ENCODE measurements at regions not wholly inside any gene's neighbourhood (a gene's known extent, or its start where the extent isn't known, plus 50 kb on each side); places are given as distances from the start of the nearest gene placed in this dataset.

GRCh38 chr22:47299211-47299862, 536.9 kb downstream of the TBC1D22A start:
- no peaks in the 10 kb centered on the region for H3K36me3 Mint-ChIP-seq
- 86% methylated on average over 14 of the region's 18 CpGs for WGBS (ENCODE audit: insufficient coverage)
- Histone ChIP-seq H3K4me1 (ENCODE audit: control insufficient read depth in 1 of 2, extremely low read depth in 1 of 2, insufficient read depth in 2 of 2, low read length in 2 of 2) (no peaks in the 10 kb centered on the region), H3K27ac (ENCODE audit: low read length) (no peak overlapping the region), H3K36me3 (ENCODE audit: control insufficient read depth in 2 of 2, extremely low read depth in 1 of 2, insufficient read depth in 1 of 2, low read length in 1 of 2) (no peaks in the 10 kb centered on the region), H3K9me3 (no peaks in the 10 kb centered on the region), H3K4me3 (ENCODE audit: control insufficient read depth in 1 of 2, extremely low read depth in 1 of 2, low read length in 1 of 2) (no peak overlapping the region), H3K27me3 (replicated peaks in 1 of 2; ENCODE audit: control insufficient read depth in 2 of 2, extremely low read depth in 1 of 2, insufficient read depth in 2 of 2, low read length in 1 of 2) (peaks cover 0 to 15% of the 10 kb centered on the region in 2 experiments)
- CTCF ChIA-PET: no interaction called here
- no peaks in the 10 kb centered on the region for H3K9me3 Mint-ChIP-seq
- POLR2A ChIA-PET: no interaction called here
- H3K27me3 Mint-ChIP-seq: peaks cover 8 to 15% of the 10 kb centered on the region in 2 donors
- DNase-seq: no peak
- H3K4me1 Mint-ChIP-seq: no peaks in the 10 kb centered on the region
- no peak for ATAC-seq (replicated peaks in 1 of 4)
- no peak overlapping the region for H3K27ac Mint-ChIP-seq
- no peak overlapping the region for H3K4me3 Mint-ChIP-seq

DNA sequence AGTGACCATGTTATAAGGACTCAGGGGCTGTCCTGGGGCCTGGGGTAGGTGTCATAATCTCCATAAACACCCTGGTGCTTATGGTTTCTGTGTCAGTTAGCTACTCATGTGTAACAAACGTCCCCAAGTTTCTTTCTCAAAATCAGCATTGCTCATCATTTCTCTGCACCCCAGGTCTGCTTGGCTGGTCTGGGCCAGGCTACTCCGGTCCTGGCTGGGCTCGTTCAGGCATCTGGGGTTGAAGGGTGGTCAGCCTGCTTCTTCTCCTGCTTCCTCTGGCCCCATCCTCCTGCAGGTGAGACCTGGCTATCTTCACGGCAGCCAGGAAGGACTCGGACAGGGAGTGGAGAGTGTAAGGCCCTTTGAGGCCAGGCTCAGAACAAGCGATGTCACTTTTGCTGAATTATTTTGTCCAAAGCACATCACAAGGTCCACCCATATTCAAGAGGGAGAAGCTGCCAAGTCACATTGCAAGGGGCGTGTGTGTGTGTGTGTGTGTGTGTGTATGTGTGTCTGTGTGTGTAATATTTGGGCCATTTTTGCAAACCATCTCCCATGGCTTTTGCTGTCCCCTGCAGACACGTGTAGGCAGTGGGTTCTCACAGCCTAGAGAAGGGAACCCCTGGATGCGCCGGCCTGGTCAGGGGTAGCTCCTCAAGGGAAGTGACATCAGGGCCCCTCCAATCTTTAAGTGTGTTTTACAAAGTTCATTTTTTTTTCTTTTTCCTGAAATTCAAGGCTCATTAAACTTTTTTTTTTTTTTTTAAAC, 535.8 kb downstream of the TBC1D22A start:
- Mint-ChIP-seq H3K27ac (no peak overlapping the region), H3K4me1 (no peaks in the 10 kb centered on the region), H3K4me3 (no peak overlapping the region), H3K27me3 (peaks cover 12 to 15% of the 10 kb centered on the region in 2 donors), H3K36me3 (no peaks in the 10 kb centered on the region), H3K9me3 (no peaks in the 10 kb centered on the region)
- Histone ChIP-seq H3K4me3 (ENCODE audit: control insufficient read depth in 1 of 2, extremely low read depth in 1 of 2, low read length in 1 of 2) (no peak overlapping the region), H3K27ac (ENCODE audit: low read length) (no peak overlapping the region), H3K4me1 (ENCODE audit: control insufficient read depth in 1 of 2, extremely low read depth in 1 of 2, insufficient read depth in 2 of 2, low read length in 2 of 2) (no peaks in the 10 kb centered on the region), H3K9me3 (no peaks in the 10 kb centered on the region), H3K36me3 (ENCODE audit: control insufficient read depth in 2 of 2, extremely low read depth in 1 of 2, insufficient read depth in 1 of 2, low read length in 1 of 2) (no peaks in the 10 kb centered on the region), H3K27me3 (replicated peaks in 1 of 2; ENCODE audit: control insufficient read depth in 2 of 2, extremely low read depth in 1 of 2, insufficient read depth in 2 of 2, low read length in 1 of 2) (peaks cover 0 to 16% of the 10 kb centered on the region in 2 experiments)
- CTCF ChIA-PET: no interaction called here
- ATAC-seq (replicated peaks in 1 of 4): no peak
- POLR2A ChIA-PET: no interaction called here
- no peak for DNase-seq
- 93% methylated on average over 2 of the region's 10 CpGs for WGBS (ENCODE audit: insufficient coverage)

DNA sequence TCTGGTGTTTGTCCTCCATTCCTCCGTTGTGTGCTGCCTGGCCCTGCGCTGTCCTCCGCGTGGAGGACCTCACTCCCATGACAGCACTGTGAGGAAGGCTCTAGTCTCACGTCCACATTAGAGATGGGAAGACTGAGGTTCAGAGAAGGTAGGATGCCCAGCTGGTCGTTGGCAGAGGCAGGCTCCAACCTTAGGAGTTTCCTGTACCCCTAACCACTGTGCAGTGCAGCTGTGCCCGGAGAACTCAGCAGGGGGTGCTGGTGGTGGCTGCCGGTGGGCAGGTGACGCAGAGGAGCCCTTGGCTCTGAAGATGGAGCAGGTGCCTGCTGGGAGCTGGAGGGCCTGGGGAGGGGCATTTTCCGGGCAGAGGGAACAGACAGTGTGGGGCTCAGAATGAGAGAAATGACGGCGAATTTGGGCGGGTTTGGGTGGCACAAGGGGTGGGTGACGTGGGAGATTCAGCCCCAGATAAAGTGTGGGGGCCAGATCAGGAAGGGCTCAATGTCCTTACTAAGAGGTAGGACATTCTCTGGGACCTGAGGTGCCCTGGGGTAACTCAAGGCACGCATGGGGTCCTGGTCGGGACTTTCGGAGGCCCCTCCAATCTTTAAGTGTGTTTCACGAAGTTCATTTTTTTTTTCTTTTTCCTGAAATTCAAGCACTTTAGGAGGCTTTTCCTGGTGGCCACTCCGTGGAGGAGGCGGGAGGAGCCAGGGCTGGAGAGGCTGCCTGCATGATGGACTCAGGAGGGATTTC, 535.0 kb downstream of the TBC1D22A start:
- H3K4me3 Mint-ChIP-seq: no peak overlapping the region
- H3K27me3 ChIP-seq (replicated peaks in 1 of 2; ENCODE audit: control insufficient read depth in 2 of 2, extremely low read depth in 1 of 2, insufficient read depth in 2 of 2, low read length in 1 of 2): peaks cover 0 to 19% of the 10 kb centered on the region in 2 experiments
- WGBS (ENCODE audit: insufficient coverage): 77% methylated on average over 18 of the region's 20 CpGs
- DNase-seq (no peak), ATAC-seq (replicated peaks in 1 of 4) (no peak)
- ChIA-PET POLR2A (no interaction called here), CTCF (no interaction called here)
- no peak overlapping the region for H3K4me3 ChIP-seq (ENCODE audit: control insufficient read depth in 1 of 2, extremely low read depth in 1 of 2, low read length in 1 of 2)
- no peaks in the 10 kb centered on the region for H3K36me3 ChIP-seq (ENCODE audit: control insufficient read depth in 2 of 2, extremely low read depth in 1 of 2, insufficient read depth in 1 of 2, low read length in 1 of 2)
- H3K27me3 Mint-ChIP-seq: peaks cover 12 to 15% of the 10 kb centered on the region in 2 donors
- H3K9me3 ChIP-seq: no peaks in the 10 kb centered on the region
- no peak overlapping the region for H3K27ac ChIP-seq (ENCODE audit: low read length)
- no peaks in the 10 kb centered on the region for H3K4me1 ChIP-seq (ENCODE audit: control insufficient read depth in 1 of 2, extremely low read depth in 1 of 2, insufficient read depth in 2 of 2, low read length in 2 of 2)
- no peaks in the 10 kb centered on the region for H3K36me3 Mint-ChIP-seq
- H3K4me1 Mint-ChIP-seq: no peaks in the 10 kb centered on the region
- H3K9me3 Mint-ChIP-seq: no peaks in the 10 kb centered on the region
- no peak overlapping the region for H3K27ac Mint-ChIP-seq

DNA sequence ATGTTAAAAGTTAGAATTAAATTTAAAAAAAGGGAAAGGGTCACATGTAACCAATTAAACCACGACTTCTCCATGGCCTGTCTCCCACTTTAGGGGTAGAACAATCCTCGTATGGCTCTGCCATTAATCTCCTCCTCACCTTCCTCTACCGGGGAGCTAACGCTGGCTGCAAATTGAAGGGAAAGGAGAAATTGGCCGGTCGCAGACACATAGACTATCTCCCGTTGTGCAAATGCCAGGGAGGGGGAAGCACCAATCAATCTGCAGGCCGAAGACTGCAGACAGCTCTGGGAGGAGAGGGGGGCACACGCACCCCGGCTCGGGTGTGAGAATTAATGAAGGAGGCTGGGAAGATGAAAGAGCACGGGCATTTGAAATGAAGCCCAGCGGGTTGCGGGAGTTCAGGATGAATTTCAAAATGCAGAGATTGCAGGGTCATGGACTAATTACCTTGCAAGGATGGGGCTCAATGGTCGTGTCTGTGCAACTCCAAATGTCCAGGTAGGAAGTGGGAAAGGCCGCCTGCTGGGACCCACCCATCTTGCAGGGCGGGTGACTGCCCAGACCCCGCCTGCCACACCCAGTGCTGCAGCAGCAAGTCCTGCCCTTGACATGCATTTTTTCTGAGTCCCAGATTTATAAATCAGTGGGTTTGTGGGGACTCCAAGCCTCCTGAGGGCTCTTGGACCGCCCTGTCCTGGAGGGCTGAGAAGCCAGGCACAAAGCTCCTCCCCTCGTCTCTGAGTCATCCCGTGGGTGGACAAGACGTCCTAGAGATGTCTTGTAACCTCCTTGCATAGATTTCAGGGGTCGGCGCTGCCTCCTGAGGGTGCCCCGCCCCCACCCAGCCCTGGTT, 534.2 kb downstream of the TBC1D22A start:
- CTCF ChIA-PET: no interaction called here
- no peaks in the 10 kb centered on the region for H3K9me3 Mint-ChIP-seq
- Histone ChIP-seq H3K27ac (ENCODE audit: low read length) (no peak overlapping the region), H3K4me1 (ENCODE audit: control insufficient read depth in 1 of 2, extremely low read depth in 1 of 2, insufficient read depth in 2 of 2, low read length in 2 of 2) (no peaks in the 10 kb centered on the region), H3K36me3 (ENCODE audit: control insufficient read depth in 2 of 2, extremely low read depth in 1 of 2, insufficient read depth in 1 of 2, low read length in 1 of 2) (no peaks in the 10 kb centered on the region), H3K9me3 (no peaks in the 10 kb centered on the region), H3K27me3 (replicated peaks in 1 of 2; ENCODE audit: control insufficient read depth in 2 of 2, extremely low read depth in 1 of 2, insufficient read depth in 2 of 2, low read length in 1 of 2) (peaks cover 0 to 24% of the 10 kb centered on the region in 2 experiments), H3K4me3 (ENCODE audit: control insufficient read depth in 1 of 2, extremely low read depth in 1 of 2, low read length in 1 of 2) (no peak overlapping the region)
- POLR2A ChIA-PET: no interaction called here
- WGBS (ENCODE audit: insufficient coverage): 70% methylated on average over 21 of the region's 25 CpGs
- DNase-seq (no peak), ATAC-seq (replicated peaks in 1 of 4) (no peak)
- no peak overlapping the region for H3K27ac Mint-ChIP-seq
- H3K36me3 Mint-ChIP-seq: no peaks in the 10 kb centered on the region
- no peaks in the 10 kb centered on the region for H3K4me1 Mint-ChIP-seq
- H3K27me3 Mint-ChIP-seq: peaks cover 12 to 15% of the 10 kb centered on the region in 2 donors
- H3K4me3 Mint-ChIP-seq: no peak overlapping the region

DNA sequence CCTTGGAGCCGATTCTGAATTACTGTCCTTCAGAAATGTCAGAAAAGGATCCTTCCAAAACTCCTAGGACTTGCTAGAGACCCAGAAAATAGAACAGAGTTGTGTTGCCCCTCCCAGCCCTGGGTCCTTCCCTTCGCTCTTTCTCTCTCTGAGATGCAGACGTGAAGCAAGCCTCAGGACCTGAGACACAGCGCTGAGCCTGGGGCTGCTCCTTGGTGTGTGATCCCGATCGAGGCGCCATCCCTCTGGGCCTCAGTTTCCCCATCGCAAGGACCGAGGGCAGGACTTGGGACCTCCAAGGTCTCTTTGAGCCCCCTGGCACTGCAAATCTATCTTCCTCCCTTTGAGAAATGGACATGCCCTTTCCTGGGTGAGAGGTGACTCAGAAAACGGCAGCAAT, 533.5 kb downstream of the TBC1D22A start:
- POLR2A ChIA-PET: no interaction called here
- no peaks in the 10 kb centered on the region for H3K9me3 ChIP-seq
- no peak overlapping the region for H3K4me3 Mint-ChIP-seq
- peaks cover 12 to 15% of the 10 kb centered on the region in 2 donors for H3K27me3 Mint-ChIP-seq
- H3K27ac Mint-ChIP-seq: no peak overlapping the region
- no peaks in the 10 kb centered on the region for H3K4me1 Mint-ChIP-seq
- DNase-seq (no peak), ATAC-seq (replicated peaks in 1 of 4) (no peak)
- H3K27ac ChIP-seq (ENCODE audit: low read length): no peak overlapping the region
- no peak overlapping the region for H3K4me3 ChIP-seq (ENCODE audit: control insufficient read depth in 1 of 2, extremely low read depth in 1 of 2, low read length in 1 of 2)
- no peaks in the 10 kb centered on the region for H3K9me3 Mint-ChIP-seq
- H3K36me3 Mint-ChIP-seq: no peaks in the 10 kb centered on the region
- 79% methylated on average over 7 of the region's 10 CpGs for WGBS (ENCODE audit: insufficient coverage)
- CTCF ChIA-PET: no interaction called here
- peaks cover 0 to 26% of the 10 kb centered on the region in 2 experiments for H3K27me3 ChIP-seq (replicated peaks in 1 of 2; ENCODE audit: control insufficient read depth in 2 of 2, extremely low read depth in 1 of 2, insufficient read depth in 2 of 2, low read length in 1 of 2)
- no peaks in the 10 kb centered on the region for H3K4me1 ChIP-seq (ENCODE audit: control insufficient read depth in 1 of 2, extremely low read depth in 1 of 2, insufficient read depth in 2 of 2, low read length in 2 of 2)
- H3K36me3 ChIP-seq (ENCODE audit: control insufficient read depth in 2 of 2, extremely low read depth in 1 of 2, insufficient read depth in 1 of 2, low read length in 1 of 2): no peaks in the 10 kb centered on the region

GRCh38 chr22:47295226-47295901, 532.9 kb downstream of the TBC1D22A start:
- Mint-ChIP-seq H3K36me3 (no peaks in the 10 kb centered on the region), H3K4me3 (no peak overlapping the region), H3K9me3 (no peaks in the 10 kb centered on the region), H3K4me1 (no peaks in the 10 kb centered on the region), H3K27ac (no peak overlapping the region), H3K27me3 (peaks cover 11 to 15% of the 10 kb centered on the region in 2 donors)
- ChIA-PET POLR2A (no interaction called here), CTCF (no interaction called here)
- no peak for ATAC-seq (replicated peaks in 1 of 4)
- H3K4me1 ChIP-seq (ENCODE audit: control insufficient read depth in 1 of 2, extremely low read depth in 1 of 2, insufficient read depth in 2 of 2, low read length in 2 of 2): no peaks in the 10 kb centered on the region
- H3K27me3 ChIP-seq (replicated peaks in 1 of 2; ENCODE audit: control insufficient read depth in 2 of 2, extremely low read depth in 1 of 2, insufficient read depth in 2 of 2, low read length in 1 of 2): peaks cover 0 to 26% of the 10 kb centered on the region in 2 experiments
- 78% methylated on average over 18 of the region's 21 CpGs for WGBS (ENCODE audit: insufficient coverage)
- no peak overlapping the region for H3K27ac ChIP-seq (ENCODE audit: low read length)
- H3K4me3 ChIP-seq (ENCODE audit: control insufficient read depth in 1 of 2, extremely low read depth in 1 of 2, low read length in 1 of 2): no peak overlapping the region
- DNase-seq: no peak
- H3K36me3 ChIP-seq (ENCODE audit: control insufficient read depth in 2 of 2, extremely low read depth in 1 of 2, insufficient read depth in 1 of 2, low read length in 1 of 2): no peaks in the 10 kb centered on the region
- no peaks in the 10 kb centered on the region for H3K9me3 ChIP-seq

All from T-cell (primary cell).